DOHH2 (cell line): ENCODE measurements at regions not wholly inside any gene's neighbourhood (a gene's known extent, or its start where the extent isn't known, plus 50 kb on each side); places are given as distances from the start of the nearest gene placed in this dataset.

ENCODE experiments used
- CTCF ChIP-seq: fragments of 200-600 bp; sonication (generic); IDR thresholded peaks from one replicate; pipeline ENCODE4 v1.5.1; 2014; ENCODE audit warnings: antibody characterized with exemption, mild to moderate bottlenecking, low read depth, low read length; ENCODE audit not compliant: poor library complexity, severe bottlenecking
- EZH2phosphoT487 ChIP-seq: fragments of 200-600 bp; sonication (generic); IDR thresholded peaks from 2 replicates; pipeline ENCODE4 v1.6.1; 2017; ENCODE audit warnings: borderline replicate concordance, mild to moderate bottlenecking, antibody characterized with exemption, low read length, moderate library complexity, mixed read lengths

- TF ChIP-seq CTCF (no peak), EZH2phosphoT487 (no peak)
Measured at GRCh38 chr2:195458936-195459335, 198.1 kb upstream of the SLC39A10 start.
